CD8-positive, alpha-beta memory T cell (primary cell): ENCODE measurements at regions not wholly inside any gene's neighbourhood (a gene's known extent, or its start where the extent isn't known, plus 50 kb on each side); places are given as distances from the start of the nearest gene placed in this dataset.
"Not testable (repeated sequence)": the region's sequence is repeated elsewhere in the genome, so short reads cannot be mapped to it uniquely, and the experiment has no call there.

Experiments
- CTCF ChIA-PET: fragments of 350-600 bp; sonication (Branson Sonifier 250); formaldehyde crosslinking; loops from one replicate; lab custom pipeline; 2021; ENCODE audit warnings: antibody characterized with exemption; lab: Charles Lee
- POLR2A ChIA-PET: fragments of 350-600 bp; sonication (Branson Sonifier 250); formaldehyde crosslinking; loops from one replicate; lab custom pipeline; 2021; ENCODE audit warnings: antibody characterized with exemption; lab: Charles Lee
- DNase-seq, 5 donors: peaks; one replicate each; pipeline versions ENCODE4 v3.0.0 to v3.0.0-alpha.2; 2020 to 2022; ENCODE audit warnings: mixed read lengths in 1 of 5
- H3K27ac ChIP-seq: one replicate; pipeline ENCODE4 v1.7.0; 2013; ENCODE audit warnings: low read depth, mild to moderate bottlenecking, low read length, moderate library complexity
- H3K27me3 ChIP-seq: 2 replicates; pipeline ENCODE4 v1.7.0; 2013; ENCODE audit warnings: low read length, mild to moderate bottlenecking; ENCODE audit not compliant: insufficient read depth, poor library complexity, severe bottlenecking
- H3K36me3 ChIP-seq: 2 replicates; pipeline ENCODE4 v1.7.0; 2013; ENCODE audit warnings: mild to moderate bottlenecking, low read length, moderate library complexity; ENCODE audit not compliant: insufficient read depth
- H3K4me1 ChIP-seq: 2 replicates; pipeline ENCODE4 v1.7.0; 2013; ENCODE audit warnings: mild to moderate bottlenecking, low read length, moderate library complexity; ENCODE audit not compliant: insufficient read depth
- H3K4me3 ChIP-seq: 2 replicates; pipeline ENCODE4 v1.7.0; 2013; ENCODE audit warnings: mild to moderate bottlenecking, low read length
- H3K9me3 ChIP-seq: 2 replicates; pipeline ENCODE4 v1.7.0; 2013; ENCODE audit warnings: mild to moderate bottlenecking, low read length
- H3K27ac Mint-ChIP-seq, 8 donors: one replicate each; pipeline ENCODE4 v1.8.0; 2020 to 2021; ENCODE audit warnings: mixed read lengths in 8 of 8, mild to moderate bottlenecking in 6 of 8, inconsistent platforms in 3 of 8, moderate library complexity in 3 of 8
- H3K27me3 Mint-ChIP-seq, 2 donors: one replicate each; pipeline ENCODE4 v1.8.0; 2020 to 2021; ENCODE audit warnings: mixed read lengths in 2 of 2, mild to moderate bottlenecking in 1 of 2, moderate library complexity in 1 of 2
- H3K36me3 Mint-ChIP-seq, 3 donors: one replicate each; pipeline ENCODE4 v1.8.0; 2020 to 2021; ENCODE audit warnings: mixed read lengths in 3 of 3, inconsistent platforms in 1 of 3, mild to moderate bottlenecking in 1 of 3
- H3K4me1 Mint-ChIP-seq, 3 donors: one replicate each; pipeline ENCODE4 v1.8.0; 2020 to 2021; ENCODE audit warnings: mixed read lengths in 3 of 3, inconsistent platforms in 1 of 3, mild to moderate bottlenecking in 1 of 3
- H3K4me3 Mint-ChIP-seq, 7 donors: one replicate each; pipeline ENCODE4 v1.8.0; 2020 to 2021; ENCODE audit warnings: mixed read lengths in 7 of 7, mild to moderate bottlenecking in 6 of 7, moderate library complexity in 4 of 7, inconsistent platforms in 2 of 7
- H3K9me3 Mint-ChIP-seq, 5 donors: one replicate each; pipeline ENCODE4 v1.8.0; 2020 to 2022; ENCODE audit warnings: mixed read lengths in 5 of 5, mild to moderate bottlenecking in 3 of 5, moderate library complexity in 2 of 5, inconsistent platforms in 1 of 5

GRCh38 chr18:25470756-25471524 is 119.0 kb upstream of the ZNF521 start:
- H3K4me1 ChIP-seq, H3K9me3 ChIP-seq, H3K4me3 Mint-ChIP-seq, H3K27me3 ChIP-seq, CTCF ChIA-PET, H3K27ac Mint-ChIP-seq, H3K9me3 Mint-ChIP-seq, H3K36me3 Mint-ChIP-seq, H3K27me3 Mint-ChIP-seq, POLR2A ChIA-PET, H3K36me3 ChIP-seq, DNase-seq, H3K27ac ChIP-seq, H3K4me1 Mint-ChIP-seq, H3K4me3 ChIP-seq: not testable (repeated sequence)

DNA sequence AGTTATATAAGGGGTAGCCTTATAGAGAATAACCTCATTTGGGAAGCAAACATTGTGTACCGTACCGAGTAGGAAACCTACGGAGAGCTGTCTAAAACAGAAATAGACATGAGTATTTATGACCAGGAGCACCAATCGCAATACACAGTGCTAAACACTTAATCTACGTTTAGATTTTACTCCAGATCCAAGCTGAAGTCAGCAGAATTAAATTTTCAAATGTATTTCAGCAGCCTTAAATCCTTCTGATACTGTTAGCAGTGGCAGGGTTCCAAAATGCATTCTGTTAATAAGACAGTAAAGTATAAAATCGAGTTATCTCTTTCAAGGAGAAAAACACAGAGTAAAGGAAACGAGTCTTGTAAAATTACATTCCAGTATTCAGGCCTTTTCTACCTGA is 118.1 kb upstream of the ZNF521 start:
- no peaks in the 10 kb centered on the region for H3K9me3 ChIP-seq
- no peaks in the 10 kb centered on the region for H3K27me3 ChIP-seq
- H3K4me3 ChIP-seq: no peak overlapping the region
- H3K27ac ChIP-seq: no peak overlapping the region
- peaks cover 0 to 10% (median 3%) of the 10 kb centered on the region in 5 donors for H3K9me3 Mint-ChIP-seq
- H3K27me3 Mint-ChIP-seq: no peaks in the 10 kb centered on the region
- ChIA-PET POLR2A (no interaction called here), CTCF (no interaction called here)
- no peaks in the 10 kb centered on the region for H3K36me3 Mint-ChIP-seq
- H3K4me3 Mint-ChIP-seq: no peak overlapping the region
- H3K4me1 Mint-ChIP-seq: no peaks in the 10 kb centered on the region
- no peak for DNase-seq
- H3K36me3 ChIP-seq: no peaks in the 10 kb centered on the region
- H3K4me1 ChIP-seq: no peaks in the 10 kb centered on the region
- H3K27ac Mint-ChIP-seq: no peak overlapping the region

DNA sequence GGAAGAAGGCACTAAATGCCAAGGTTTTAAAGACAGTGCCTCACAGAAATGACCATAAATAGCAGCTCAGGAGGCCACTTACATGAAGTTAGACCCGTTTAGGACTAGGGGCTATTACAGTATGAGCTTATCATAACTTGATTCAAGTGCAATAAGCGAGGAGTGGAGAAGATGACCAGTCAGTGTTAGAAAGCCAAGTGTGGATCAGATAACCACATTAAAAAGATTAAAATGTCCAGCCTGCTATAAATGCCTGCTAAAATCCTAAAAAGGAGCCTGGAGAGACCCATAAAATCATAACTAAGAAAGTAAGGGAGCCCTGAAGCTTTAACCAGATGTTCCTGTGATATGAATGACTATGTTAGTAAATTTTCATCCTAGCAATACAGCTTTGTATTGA is 117.5 kb upstream of the ZNF521 start:
- no peak overlapping the region for H3K4me3 ChIP-seq
- Mint-ChIP-seq H3K9me3 (peaks cover 0 to 7% (median 3%) of the 10 kb centered on the region in 5 donors), H3K4me3 (no peak overlapping the region), H3K27ac (no peak overlapping the region), H3K36me3 (no peaks in the 10 kb centered on the region), H3K27me3 (no peaks in the 10 kb centered on the region), H3K4me1 (no peaks in the 10 kb centered on the region)
- H3K36me3 ChIP-seq: no peaks in the 10 kb centered on the region
- no peaks in the 10 kb centered on the region for H3K4me1 ChIP-seq
- ChIA-PET CTCF (no interaction called here), POLR2A (no interaction called here)
- no peaks in the 10 kb centered on the region for H3K9me3 ChIP-seq
- no peak for DNase-seq
- H3K27me3 ChIP-seq: no peaks in the 10 kb centered on the region
- H3K27ac ChIP-seq: no peak overlapping the region

- H3K4me3 Mint-ChIP-seq: no peak overlapping the region
- H3K4me1 Mint-ChIP-seq: no peaks in the 10 kb centered on the region
- H3K27ac ChIP-seq: no peak overlapping the region
- no peaks in the 10 kb centered on the region for H3K27me3 ChIP-seq
- no peaks in the 10 kb centered on the region for H3K36me3 ChIP-seq
- H3K27ac Mint-ChIP-seq: no peak overlapping the region
- ChIA-PET CTCF (no interaction called here), POLR2A (no interaction called here)
- H3K9me3 Mint-ChIP-seq: peaks cover 0 to 4% (median 2%) of the 10 kb centered on the region in 5 donors
- H3K36me3 Mint-ChIP-seq: no peaks in the 10 kb centered on the region
- no peaks in the 10 kb centered on the region for H3K9me3 ChIP-seq
- H3K27me3 Mint-ChIP-seq: no peaks in the 10 kb centered on the region
- H3K4me3 ChIP-seq: no peak overlapping the region
- DNase-seq: no peak
- no peaks in the 10 kb centered on the region for H3K4me1 ChIP-seq
These were observed 115.4 kb upstream of the ZNF521 start for GRCh38 chr18:25467226-25467987.

DNA sequence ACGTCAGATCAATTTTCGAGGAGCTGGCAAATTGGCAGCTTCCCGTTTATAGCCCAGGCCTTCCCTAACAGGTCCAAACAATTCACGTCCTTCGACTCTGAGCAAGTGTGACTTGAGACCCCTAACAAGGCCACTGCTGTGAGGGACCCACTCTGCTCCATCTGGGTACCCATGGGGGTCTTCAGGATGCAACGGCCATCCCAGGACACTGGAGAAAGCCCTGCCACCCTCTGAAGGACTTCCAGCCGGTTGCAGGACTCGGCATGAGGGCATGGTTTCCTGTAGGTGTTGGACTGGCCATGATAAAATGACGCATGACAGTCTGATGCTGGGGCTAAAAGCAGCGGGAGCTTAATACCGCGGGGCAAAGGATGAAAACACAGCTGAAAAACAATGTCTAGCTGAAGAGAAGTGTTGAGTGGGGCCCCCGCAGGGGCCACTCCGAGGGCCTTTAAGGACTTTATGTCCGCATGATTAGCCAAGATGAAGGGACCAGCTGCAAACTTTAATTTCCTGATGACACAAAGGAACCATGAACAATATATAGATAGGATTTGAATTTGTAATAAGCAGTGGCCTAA is 113.3 kb upstream of the ZNF521 start:
- no peaks in the 10 kb centered on the region for H3K27me3 Mint-ChIP-seq
- ChIA-PET POLR2A (no interaction called here), CTCF (no interaction called here)
- Histone ChIP-seq H3K36me3 (no peaks in the 10 kb centered on the region), H3K9me3 (no peaks in the 10 kb centered on the region), H3K27ac (no peak overlapping the region), H3K27me3 (no peaks in the 10 kb centered on the region), H3K4me3 (no peak overlapping the region), H3K4me1 (no peaks in the 10 kb centered on the region)
- H3K4me1 Mint-ChIP-seq: no peaks in the 10 kb centered on the region
- no peak overlapping the region for H3K4me3 Mint-ChIP-seq
- DNase-seq: no peak
- no peak overlapping the region for H3K27ac Mint-ChIP-seq
- no peaks in the 10 kb centered on the region for H3K36me3 Mint-ChIP-seq
- no peaks in the 10 kb centered on the region for H3K9me3 Mint-ChIP-seq

GRCh38 chr18:25464227-25464626 is 112.3 kb upstream of the ZNF521 start:
- POLR2A ChIA-PET: no interaction called here
- Mint-ChIP-seq H3K36me3 (no peaks in the 10 kb centered on the region), H3K27me3 (no peaks in the 10 kb centered on the region), H3K4me3 (no peak overlapping the region), H3K27ac (no peak overlapping the region), H3K9me3 (no peaks in the 10 kb centered on the region), H3K4me1 (no peaks in the 10 kb centered on the region)
- Histone ChIP-seq H3K27me3 (no peaks in the 10 kb centered on the region), H3K4me1 (no peaks in the 10 kb centered on the region), H3K27ac (no peak overlapping the region), H3K36me3 (no peaks in the 10 kb centered on the region), H3K9me3 (no peaks in the 10 kb centered on the region), H3K4me3 (no peak overlapping the region)
- no peak for DNase-seq
- CTCF ChIA-PET: no interaction called here

GRCh38 chr18:25463726-25464125 is 111.8 kb upstream of the ZNF521 start:
- ChIA-PET CTCF (no interaction called here), POLR2A (no interaction called here)
- H3K27ac ChIP-seq: no peak overlapping the region
- no peaks in the 10 kb centered on the region for H3K27me3 ChIP-seq
- Mint-ChIP-seq H3K27me3 (no peaks in the 10 kb centered on the region), H3K4me1 (no peaks in the 10 kb centered on the region), H3K27ac (no peak overlapping the region), H3K9me3 (no peaks in the 10 kb centered on the region), H3K4me3 (no peak overlapping the region), H3K36me3 (no peaks in the 10 kb centered on the region)
- no peaks in the 10 kb centered on the region for H3K36me3 ChIP-seq
- no peaks in the 10 kb centered on the region for H3K9me3 ChIP-seq
- H3K4me1 ChIP-seq: no peaks in the 10 kb centered on the region
- DNase-seq: no peak
- H3K4me3 ChIP-seq: no peak overlapping the region

- H3K4me3 Mint-ChIP-seq: no peak overlapping the region
- H3K27me3 Mint-ChIP-seq: no peaks in the 10 kb centered on the region
- Histone ChIP-seq H3K4me3 (no peak overlapping the region), H3K27me3 (no peaks in the 10 kb centered on the region), H3K9me3 (no peaks in the 10 kb centered on the region), H3K36me3 (no peaks in the 10 kb centered on the region), H3K4me1 (no peaks in the 10 kb centered on the region), H3K27ac (no peak overlapping the region)
- ChIA-PET POLR2A (no interaction called here), CTCF (no interaction called here)
- H3K27ac Mint-ChIP-seq: no peak overlapping the region
- peaks cover 0 to 7% (median 3%) of the 10 kb centered on the region in 5 donors for H3K9me3 Mint-ChIP-seq
- no peaks in the 10 kb centered on the region for H3K4me1 Mint-ChIP-seq
- H3K36me3 Mint-ChIP-seq: no peaks in the 10 kb centered on the region
- no peak for DNase-seq
These were observed 107.8 kb upstream of the ZNF521 start for GRCh38 chr18:25459814-25460213.
